Mucosa of descending colon (tissue), 3 donors: ENCODE measurements at regions not wholly inside any gene's neighbourhood (a gene's known extent, or its start where the extent isn't known, plus 50 kb on each side); places are given as distances from the start of the nearest gene placed in this dataset.

ENCODE experiments used
- ATAC-seq: fragments of 200-7000 bp; cut with Tn5 transposase; one replicate; pipeline ENCODE4 v1.9.1; 2020; ENCODE audit warnings: mild to moderate bottlenecking, moderate library complexity
- DNase-seq, 3 donors: peaks; one replicate each; pipeline ENCODE4 v3.0.0-alpha.2; 2020
- H3K36me3 ChIP-seq: fragments of 200-600 bp; one replicate; pipeline ENCODE4 v1.8.0; 2021; ENCODE audit warnings: low read depth, mild to moderate bottlenecking
- H3K4me1 ChIP-seq: fragments of 200-600 bp; one replicate; pipeline ENCODE4 v1.8.0; 2021; ENCODE audit warnings: low read depth, mild to moderate bottlenecking
- H3K4me3 ChIP-seq: fragments of 200-600 bp; one replicate; pipeline ENCODE4 v1.8.0; 2021; ENCODE audit warnings: mild to moderate bottlenecking
- H3K9me3 ChIP-seq: fragments of 200-600 bp; one replicate; pipeline ENCODE4 v1.8.0; 2021; ENCODE audit warnings: mild to moderate bottlenecking
- intact Hi-C, 2 donors: fragments of 100-400 bp; cut with DNase I in 1 of 2; cut with micrococcal nuclease in 1 of 2; formaldehyde crosslinking; loops; one replicate each; pipeline versions ENCODE4 v1.11.0 to v1.11.1; 2022; cut with DNase I, micrococcal nuclease
- TF ChIP-seq, protein P1 (sequence below): fragments of 200-600 bp; IDR thresholded peaks from one replicate; pipeline ENCODE4 v1.8.0; 2022; ENCODE audit warnings: antibody characterized with exemption, mild to moderate bottlenecking
- donor health status: DM: no; HTN: no; CAD: no; lungs with moderate emphysema.
- donor health status: DM: no; HTN: no; CAD: no.
- donor health status: DM: no; HTN: yes; CAD: no.

- ATAC-seq (no peak), DNase-seq (no peak)
- H3K4me1 ChIP-seq = no peaks in the 10 kb centered on the region
- no peak overlapping the region for H3K4me3 ChIP-seq
- no peaks in the 10 kb centered on the region for H3K36me3 ChIP-seq
- intact Hi-C loops = no loop called here
- TF ChIP-seq, protein P1, sequence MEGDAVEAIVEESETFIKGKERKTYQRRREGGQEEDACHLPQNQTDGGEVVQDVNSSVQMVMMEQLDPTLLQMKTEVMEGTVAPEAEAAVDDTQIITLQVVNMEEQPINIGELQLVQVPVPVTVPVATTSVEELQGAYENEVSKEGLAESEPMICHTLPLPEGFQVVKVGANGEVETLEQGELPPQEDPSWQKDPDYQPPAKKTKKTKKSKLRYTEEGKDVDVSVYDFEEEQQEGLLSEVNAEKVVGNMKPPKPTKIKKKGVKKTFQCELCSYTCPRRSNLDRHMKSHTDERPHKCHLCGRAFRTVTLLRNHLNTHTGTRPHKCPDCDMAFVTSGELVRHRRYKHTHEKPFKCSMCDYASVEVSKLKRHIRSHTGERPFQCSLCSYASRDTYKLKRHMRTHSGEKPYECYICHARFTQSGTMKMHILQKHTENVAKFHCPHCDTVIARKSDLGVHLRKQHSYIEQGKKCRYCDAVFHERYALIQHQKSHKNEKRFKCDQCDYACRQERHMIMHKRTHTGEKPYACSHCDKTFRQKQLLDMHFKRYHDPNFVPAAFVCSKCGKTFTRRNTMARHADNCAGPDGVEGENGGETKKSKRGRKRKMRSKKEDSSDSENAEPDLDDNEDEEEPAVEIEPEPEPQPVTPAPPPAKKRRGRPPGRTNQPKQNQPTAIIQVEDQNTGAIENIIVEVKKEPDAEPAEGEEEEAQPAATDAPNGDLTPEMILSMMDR = no peak
- no peaks in the 10 kb centered on the region for H3K9me3 ChIP-seq
Measured at GRCh38 chr6:121664158-121664557, 228.7 kb downstream of the GJA1 start.

GRCh38 chr6:121666814-121667213 lies 231.4 kb downstream of the GJA1 start:
- Histone ChIP-seq H3K4me3 (no peak overlapping the region), H3K36me3 (no peaks in the 10 kb centered on the region), H3K9me3 (no peaks in the 10 kb centered on the region), H3K4me1 (no peaks in the 10 kb centered on the region)
- intact Hi-C loops = no loop called here
- ATAC-seq (no peak), DNase-seq (no peak)
- TF ChIP-seq, protein P1 = no peak

- no peaks in the 10 kb centered on the region for H3K4me1 ChIP-seq
- TF ChIP-seq, protein P1 = no peak
- intact Hi-C loops = no loop called here
- DNase-seq = no peak
- ATAC-seq = no peak
- H3K4me3 ChIP-seq = no peak overlapping the region
- no peaks in the 10 kb centered on the region for H3K36me3 ChIP-seq
- no peaks in the 10 kb centered on the region for H3K9me3 ChIP-seq
Measured at GRCh38 chr6:121668259-121668658, 232.8 kb downstream of the GJA1 start.

- no peaks in the 10 kb centered on the region for H3K36me3 ChIP-seq
- intact Hi-C loops = no loop called here
- no peaks in the 10 kb centered on the region for H3K9me3 ChIP-seq
- H3K4me1 ChIP-seq = no peaks in the 10 kb centered on the region
- DNase-seq (no peak), ATAC-seq (no peak)
- TF ChIP-seq, protein P1 = no peak
- H3K4me3 ChIP-seq = no peak overlapping the region
Measured at GRCh38 chr6:121670511-121670910, 235.1 kb downstream of the GJA1 start.

DNA sequence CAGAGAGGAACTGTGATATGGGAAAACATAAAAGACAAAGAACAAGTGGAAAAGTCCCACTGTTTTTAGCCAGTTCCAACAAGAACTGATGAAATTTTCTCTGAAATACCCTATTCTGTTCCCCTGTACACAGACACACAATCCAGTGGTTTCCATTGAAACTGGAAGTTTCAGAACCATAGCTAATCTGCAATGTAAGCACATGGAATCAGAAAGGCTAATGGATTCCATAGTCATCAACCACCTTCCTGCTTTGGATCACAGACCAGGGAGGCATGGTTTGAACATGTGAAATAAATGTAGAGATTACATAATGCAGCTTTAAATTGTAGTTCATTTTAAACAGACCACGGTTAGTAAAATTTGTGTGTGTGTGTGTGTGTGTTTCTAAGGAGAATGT lies 242.1 kb downstream of the GJA1 start:
- intact Hi-C loops = no loop called here
- H3K4me3 ChIP-seq = no peak overlapping the region
- ATAC-seq (no peak), DNase-seq (no peak)
- TF ChIP-seq, protein P1 = no peak
- H3K9me3 ChIP-seq = no peaks in the 10 kb centered on the region
- H3K36me3 ChIP-seq = no peaks in the 10 kb centered on the region
- H3K4me1 ChIP-seq = no peaks in the 10 kb centered on the region

DNA sequence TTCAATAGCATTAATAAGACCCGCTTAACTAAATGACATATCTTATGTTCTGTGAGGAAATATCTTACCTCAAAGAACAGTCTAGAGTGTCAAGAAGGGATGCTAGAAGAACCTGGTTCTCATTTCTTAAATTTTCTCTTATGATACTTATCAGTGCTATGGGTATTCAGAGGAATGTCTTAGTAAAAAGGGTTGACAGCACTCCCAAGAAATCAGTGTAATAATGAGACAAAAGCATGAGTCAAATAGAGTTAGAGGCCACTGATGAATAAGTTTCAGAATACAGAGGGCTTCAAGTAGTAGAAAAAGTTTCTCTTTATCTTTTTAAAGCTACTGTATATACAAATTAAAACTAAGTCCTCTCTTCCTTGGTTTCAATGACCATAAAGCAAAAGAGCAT lies 242.8 kb downstream of the GJA1 start:
- Histone ChIP-seq H3K4me1 (no peaks in the 10 kb centered on the region), H3K36me3 (no peaks in the 10 kb centered on the region), H3K4me3 (no peak overlapping the region), H3K9me3 (no peaks in the 10 kb centered on the region)
- intact Hi-C loops = no loop called here
- TF ChIP-seq, protein P1 = no peak
- DNase-seq = no peak
- no peak for ATAC-seq
